ENCODE measurements at regions not wholly inside any gene's neighbourhood (a gene's known extent, or its start where the extent isn't known, plus 50 kb on each side); places are given as distances from the start of the nearest gene placed in this dataset.

DNA sequence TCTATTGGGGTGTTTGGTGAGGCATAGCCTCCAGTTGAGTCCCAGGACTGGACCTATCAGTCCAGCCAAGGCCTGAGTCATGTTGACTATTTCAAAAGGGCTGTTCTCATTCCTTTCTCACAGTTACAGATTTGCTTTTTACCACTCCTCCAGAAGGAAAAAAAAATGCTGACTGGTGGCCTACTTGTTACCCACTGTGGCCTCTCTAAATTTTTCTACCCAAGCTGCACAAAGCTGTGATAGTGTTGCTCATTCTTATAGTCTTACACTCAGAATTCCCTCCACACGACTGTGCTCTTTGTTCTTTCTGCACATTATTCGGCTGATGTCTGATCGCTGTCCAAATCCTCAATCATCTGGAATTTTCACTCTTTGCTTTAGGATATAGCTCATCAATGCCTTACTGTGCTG is 1142.2 kb downstream of the IGSF11 start:
- no peak for DNase-seq (ENCODE audit: low spot score)

DNA sequence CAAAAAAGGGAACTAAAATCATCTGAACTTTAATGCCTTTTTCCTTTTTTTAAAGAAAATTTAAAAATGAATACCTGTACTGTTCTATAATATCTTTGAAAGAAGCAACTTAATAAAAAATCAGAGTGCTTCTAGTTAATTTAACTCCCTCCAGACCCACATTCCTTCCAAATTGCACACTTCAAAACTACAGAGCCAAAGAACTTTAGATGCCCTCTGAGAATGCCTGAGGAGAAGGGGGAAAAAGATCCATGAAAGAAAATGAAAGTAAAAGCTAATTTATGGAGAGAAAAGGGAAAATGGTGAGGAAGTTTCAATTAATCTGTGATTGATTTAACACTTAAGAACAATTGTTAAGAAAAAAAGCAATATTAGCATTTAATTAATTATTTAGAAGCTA is 1141.6 kb downstream of the IGSF11 start:
- no peak for DNase-seq (ENCODE audit: low spot score)

GRCh38 chr3:117893638-117894037 is 1141.0 kb downstream of the IGSF11 start:
- DNase-seq (ENCODE audit: low spot score), result peak; percentile 1

DNA sequence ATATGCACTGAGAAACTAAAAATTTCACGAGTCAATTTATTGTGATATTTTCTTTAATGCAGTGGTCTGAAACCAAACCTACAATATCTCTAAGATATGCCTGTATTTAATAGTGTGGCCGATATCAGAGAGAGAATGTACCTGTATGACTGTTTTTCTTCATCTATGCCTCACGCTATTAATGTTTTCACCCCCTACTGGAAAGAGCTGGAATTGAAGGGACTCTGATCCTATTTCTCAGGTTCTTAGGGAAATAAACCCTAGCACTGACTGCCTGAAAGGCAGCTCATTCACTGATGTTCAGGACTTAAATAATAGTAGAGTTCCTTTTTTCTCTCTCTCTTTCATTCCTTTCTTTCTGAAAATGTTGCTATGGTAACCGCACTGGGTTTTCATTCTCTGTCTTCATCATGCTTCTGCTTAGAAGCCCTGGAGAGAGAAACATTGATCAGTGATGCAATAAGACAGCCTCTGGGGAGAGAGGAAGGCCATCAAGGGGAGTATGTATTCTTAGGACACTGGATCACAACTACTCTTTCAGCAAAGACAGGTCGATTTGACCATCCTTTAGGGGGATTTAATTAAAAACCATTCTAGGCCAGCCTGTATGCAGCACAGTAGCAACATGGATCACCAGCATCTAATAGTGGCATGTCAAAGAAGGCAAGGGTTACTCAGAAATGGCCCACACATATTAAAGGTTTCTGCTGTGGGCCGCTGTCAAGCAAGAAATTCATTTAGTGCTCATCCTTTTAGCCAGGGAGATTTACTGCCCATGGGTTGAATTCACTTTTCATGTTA is 1135.7 kb downstream of the IGSF11 start:
- no peak for DNase-seq (ENCODE audit: low spot score)

GRCh38 chr3:117903226-117903625 is 1131.4 kb downstream of the IGSF11 start:
- DNase-seq (ENCODE audit: low spot score), result no peak

- no peak for DNase-seq (ENCODE audit: low spot score)
Measured at GRCh38 chr3:117910820-117911521, 1123.7 kb downstream of the IGSF11 start.

- DNase-seq (ENCODE audit: low spot score), result no peak
Measured at GRCh38 chr3:117912352-117912751, 1122.3 kb downstream of the IGSF11 start.

GRCh38 chr3:117914540-117915100 is 1120.0 kb downstream of the IGSF11 start:
- no peak for DNase-seq (ENCODE audit: low spot score)

- no peak for DNase-seq (ENCODE audit: low spot score)
Measured at GRCh38 chr3:117916839-117917238, 1117.8 kb downstream of the IGSF11 start.

DNA sequence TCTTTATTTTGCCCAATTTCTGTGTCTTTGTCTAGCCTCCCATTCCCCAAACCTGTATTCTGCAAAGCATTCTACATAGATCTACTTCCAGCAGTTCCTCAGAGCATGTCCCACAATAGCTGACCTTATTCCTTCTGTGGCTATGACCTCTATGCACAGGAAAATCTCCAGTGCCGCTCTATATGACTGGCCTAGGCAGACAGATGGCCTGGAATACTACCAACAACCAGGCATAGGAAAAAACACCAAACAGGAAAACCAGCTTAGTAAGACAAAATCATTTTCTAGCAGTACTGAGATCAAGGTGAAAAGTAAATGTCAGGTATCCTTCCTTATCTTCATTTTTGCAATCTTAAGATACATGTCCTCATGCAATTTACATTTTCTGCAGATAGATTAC is 1115.0 kb downstream of the IGSF11 start:
- DNase-seq (ENCODE audit: low spot score), result no peak

DNA sequence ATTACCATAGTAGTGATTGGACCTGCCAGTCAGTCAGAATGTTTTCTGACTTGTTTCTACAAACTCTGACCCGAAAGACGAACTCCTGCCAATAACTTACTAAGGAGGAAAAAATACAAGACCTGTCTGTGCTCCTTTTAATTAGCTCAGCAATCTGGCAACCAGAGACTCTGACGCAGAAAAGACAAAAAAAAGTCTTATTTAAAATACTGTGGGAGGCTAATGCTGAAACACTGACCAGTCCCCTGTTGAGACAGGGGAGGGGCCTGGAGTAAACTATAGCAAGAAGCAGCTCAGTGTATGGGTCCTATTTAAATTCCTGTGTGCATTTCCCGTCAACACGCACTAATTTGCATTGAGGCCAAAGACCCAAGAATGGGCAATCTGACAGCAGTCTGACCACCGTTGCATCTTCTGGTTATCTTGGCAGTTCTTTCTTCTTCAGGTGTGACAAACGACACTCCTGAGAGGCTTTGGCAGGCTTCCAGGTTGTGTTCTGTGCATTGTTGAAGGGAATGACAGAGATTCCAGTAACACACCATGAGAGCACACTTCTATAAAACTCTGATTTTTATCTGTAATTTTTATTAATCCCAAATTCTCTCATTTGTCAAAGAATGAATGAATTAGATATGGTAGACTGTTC is 1114.3 kb downstream of the IGSF11 start:
- DNase-seq (ENCODE audit: low spot score), result no peak

DNA sequence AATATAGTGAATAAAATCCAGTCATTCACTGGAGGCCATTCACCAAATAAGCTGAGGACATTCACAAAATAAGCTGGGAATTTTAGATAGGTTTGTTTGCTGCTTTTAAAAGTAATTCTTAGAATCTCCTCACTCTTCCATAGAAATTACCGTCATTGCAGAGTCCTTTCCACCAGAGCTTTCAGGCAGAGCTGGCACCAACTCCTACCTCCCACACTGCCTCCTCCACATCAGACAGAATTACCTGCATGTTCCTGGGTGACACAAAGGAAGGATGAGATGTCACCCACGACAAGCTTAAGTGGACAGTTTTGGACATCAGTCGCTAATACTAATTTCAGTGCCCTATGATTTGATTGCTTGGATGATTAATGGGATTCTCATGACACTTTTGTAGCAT is 1113.2 kb downstream of the IGSF11 start:
- DNase-seq (ENCODE audit: low spot score), result no peak

DNA sequence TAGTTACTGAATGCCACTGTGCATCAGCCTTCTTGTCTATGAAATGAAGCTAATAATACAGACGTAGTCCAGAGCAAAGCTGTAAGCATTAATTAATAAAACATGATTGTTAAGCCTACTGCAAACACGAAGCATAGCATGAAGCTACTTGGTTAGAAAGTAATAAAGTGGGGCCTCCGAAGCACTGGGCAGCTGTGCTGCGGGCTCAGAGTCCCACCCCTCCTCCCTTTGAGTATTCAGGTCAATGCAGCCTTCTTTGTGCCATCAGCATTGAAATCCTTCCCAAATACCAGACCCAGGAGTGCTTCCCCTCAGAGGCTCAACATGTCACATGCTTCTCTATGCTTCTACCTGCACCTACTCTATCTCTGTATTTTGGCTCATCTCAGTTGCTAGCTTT is 1112.6 kb downstream of the IGSF11 start:
- no peak for DNase-seq (ENCODE audit: low spot score)

GRCh38 chr3:117926819-117927218 is 1107.8 kb downstream of the IGSF11 start:
- no peak for DNase-seq (ENCODE audit: low spot score)

GRCh38 chr3:117927825-117928224 is 1106.8 kb downstream of the IGSF11 start:
- no peak for DNase-seq (ENCODE audit: low spot score)

GRCh38 chr3:117928836-117929235 is 1105.8 kb downstream of the IGSF11 start:
- DNase-seq (ENCODE audit: low spot score), result no peak

DNA sequence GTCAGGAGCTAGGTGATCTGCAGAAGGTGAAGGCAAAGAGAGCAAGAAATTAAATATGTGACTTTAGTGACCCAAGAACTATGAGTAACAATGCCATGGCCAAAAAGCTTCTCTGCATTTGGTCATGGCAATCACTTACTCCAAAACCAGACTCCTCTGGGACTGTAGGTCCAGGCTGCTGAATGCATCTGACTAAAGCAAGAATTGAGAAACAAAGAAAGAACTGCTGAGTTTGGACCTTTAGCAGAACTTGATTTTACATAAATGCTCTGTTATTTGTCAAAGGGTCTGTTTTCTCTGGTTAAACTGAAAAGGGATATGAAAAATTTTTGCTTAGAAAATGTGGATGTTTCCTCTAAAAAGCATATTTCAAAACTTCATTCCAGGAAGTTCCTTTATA is 1102.2 kb downstream of the IGSF11 start:
- DNase-seq (ENCODE audit: low spot score), result no peak

GRCh38 chr3:117936159-117936558 is 1098.5 kb downstream of the IGSF11 start:
- no peak for DNase-seq (ENCODE audit: low spot score)

DNA sequence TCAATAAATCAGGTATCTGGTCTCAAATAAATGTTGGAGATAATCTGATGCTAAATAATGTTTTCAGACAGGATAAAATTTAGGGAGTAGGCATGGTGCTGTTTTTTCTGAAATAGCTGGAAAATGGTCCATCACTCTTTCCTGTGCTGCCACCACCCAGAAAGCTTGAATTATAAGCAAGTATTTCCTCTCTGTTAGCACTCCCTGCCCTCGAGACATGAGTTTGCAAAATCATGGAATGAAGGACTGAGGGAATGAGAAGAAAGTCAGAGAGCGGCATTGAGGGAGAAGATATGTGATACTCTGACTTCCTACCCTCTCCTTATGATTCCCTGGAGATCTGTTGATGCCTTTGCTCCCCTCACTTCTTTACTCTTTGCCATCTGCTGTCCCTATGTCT is 1095.7 kb downstream of the IGSF11 start:
- no peak for DNase-seq (ENCODE audit: low spot score)

DNA sequence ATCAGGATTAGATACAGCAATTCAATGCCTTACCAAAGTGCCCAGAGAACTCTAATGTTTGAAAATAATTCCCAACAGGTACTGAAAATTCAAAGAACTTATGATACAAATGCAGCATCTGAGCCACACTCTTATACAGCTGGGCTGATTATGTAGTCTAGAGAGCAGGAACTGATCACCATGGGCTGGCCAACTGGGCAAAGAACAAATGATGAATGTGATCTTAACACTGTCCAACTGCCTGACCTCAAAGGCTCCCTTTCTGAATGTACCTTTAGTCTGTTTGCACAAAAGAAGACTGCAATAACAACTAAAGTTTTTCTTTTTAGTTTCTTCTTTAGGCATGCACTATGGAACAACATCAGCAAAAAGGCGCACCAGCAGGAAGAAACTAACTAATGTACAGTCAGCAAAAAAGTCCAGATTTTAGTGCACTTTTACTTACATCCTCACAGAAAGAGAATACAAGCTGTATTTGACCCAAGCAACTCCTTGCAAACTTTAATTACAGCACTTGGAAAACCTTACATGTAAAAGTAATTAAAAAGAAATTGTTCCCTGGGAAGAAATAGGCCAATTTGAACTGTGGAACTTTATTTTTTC is 1095.1 kb downstream of the IGSF11 start:
- DNase-seq (ENCODE audit: low spot score), result no peak

DNA sequence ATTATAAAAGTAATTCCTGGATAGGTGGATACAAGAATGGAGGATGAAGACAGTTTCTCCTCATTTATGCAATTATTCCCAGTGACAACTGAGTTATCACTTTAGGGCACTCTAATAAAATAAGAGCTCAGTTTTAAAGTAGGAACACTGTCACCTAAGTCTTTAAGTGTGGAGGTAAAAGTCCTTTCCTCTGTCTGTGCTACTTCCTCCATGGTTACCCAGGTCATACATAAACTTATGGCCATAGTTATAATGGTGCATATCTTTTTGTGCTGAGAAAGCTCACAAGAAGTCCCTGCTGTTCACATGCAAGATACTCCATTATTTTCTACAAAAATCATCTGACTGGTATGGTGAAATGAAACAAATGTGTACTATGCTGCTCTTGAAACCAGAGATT is 1093.6 kb downstream of the IGSF11 start:
- DNase-seq (ENCODE audit: low spot score), result no peak

DNA sequence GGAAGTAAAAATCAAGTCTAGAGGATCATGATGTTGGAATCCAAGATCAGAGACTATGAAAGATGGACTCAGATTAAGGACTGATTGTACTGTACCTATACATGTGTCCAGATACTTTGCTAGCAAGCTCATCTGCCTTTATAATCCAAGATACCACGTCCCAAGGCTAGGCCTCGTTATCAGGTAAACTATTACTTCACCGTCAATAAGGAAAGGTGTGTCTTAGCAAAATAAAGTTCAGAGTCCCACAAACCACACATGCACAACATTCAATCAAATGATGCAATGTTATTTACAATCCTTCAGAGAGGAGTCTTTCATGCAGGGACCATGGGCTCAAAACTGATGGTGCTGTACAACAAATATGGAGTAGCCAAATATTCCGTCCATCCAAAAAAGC is 1092.9 kb downstream of the IGSF11 start:
- no peak for DNase-seq (ENCODE audit: low spot score)
